Fibroblast of mammary gland (primary cell): ENCODE measurements at regions not wholly inside any gene's neighbourhood (a gene's known extent, or its start where the extent isn't known, plus 50 kb on each side); places are given as distances from the start of the nearest gene placed in this dataset.

ENCODE experiments used
- DNase-seq: peaks from one replicate; pipeline ENCODE4 v3.0.0-alpha.2; 2010; ENCODE audit warnings: low read depth
- H3K4me3 ChIP-seq: 2 replicates; pipeline ENCODE4 v1.5.1; 2011; ENCODE audit warnings: low read depth, mild to moderate bottlenecking, low read length, moderate library complexity; ENCODE audit not compliant: control insufficient read depth
- CTCF ChIP-seq: conservative IDR thresholded peaks from 2 replicates; pipeline ENCODE4 v1.5.1; 2011; ENCODE audit warnings: low read depth, low read length, inconsistent platforms; ENCODE audit not compliant: control insufficient read depth, insufficient read depth

- no peak for DNase-seq
- H3K4me3 ChIP-seq, result no peak overlapping the region
- TF ChIP-seq CTCF, result no peak
These were observed 406.2 kb downstream of the KLF5 start for GRCh38 chr13:73464758-73465616.

DNA sequence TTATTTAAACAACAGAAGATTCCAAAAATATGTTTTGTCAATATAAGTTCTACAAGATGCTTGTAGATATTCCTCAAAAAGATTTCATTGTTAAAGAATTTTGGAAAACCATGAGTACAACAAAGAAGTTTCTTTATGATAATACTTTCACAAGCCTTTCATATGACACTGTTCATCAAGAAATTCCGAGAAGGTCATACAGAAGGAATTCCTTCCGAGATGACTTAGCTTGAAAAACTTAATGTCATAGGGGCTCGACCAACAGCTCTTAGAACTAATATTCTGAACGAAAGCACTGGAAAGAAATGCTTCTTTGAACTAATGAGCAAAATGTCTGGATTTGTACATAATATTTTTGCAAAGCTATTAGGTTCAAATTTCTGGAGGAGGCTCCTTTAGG lies 403.4 kb downstream of the KLF5 start:
- DNase-seq, result no peak
- no peak for TF ChIP-seq CTCF
- no peak overlapping the region for H3K4me3 ChIP-seq

- H3K4me3 ChIP-seq, result no peak overlapping the region
- TF ChIP-seq CTCF, result no peak
- no peak for DNase-seq
These were observed 392.6 kb downstream of the KLF5 start for GRCh38 chr13:73451221-73452029.

GRCh38 chr13:73450583-73450982 lies 391.8 kb downstream of the KLF5 start:
- DNase-seq, result no peak
- TF ChIP-seq CTCF, result no peak
- no peak overlapping the region for H3K4me3 ChIP-seq

DNA sequence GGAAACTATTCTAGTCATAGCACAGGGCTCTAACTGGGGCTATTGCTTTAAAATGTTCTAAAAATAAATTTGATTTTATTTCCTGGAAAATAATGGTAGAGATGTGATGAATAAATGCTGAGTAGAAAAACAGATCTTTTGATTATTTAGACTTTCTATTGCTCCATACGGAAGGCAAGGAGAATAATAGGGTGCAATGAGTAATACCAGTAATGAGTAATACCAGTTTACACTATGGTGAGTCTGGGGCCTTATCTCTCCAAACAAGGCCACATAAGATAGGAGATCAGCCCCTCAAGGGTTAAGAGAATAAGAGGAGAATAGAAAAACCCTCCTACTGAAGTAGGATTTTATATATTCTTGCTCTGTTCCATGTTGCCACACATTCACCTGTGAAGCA lies 390.4 kb downstream of the KLF5 start:
- no peak for TF ChIP-seq CTCF
- H3K4me3 ChIP-seq, result no peak overlapping the region
- no peak for DNase-seq

GRCh38 chr13:73440296-73440895 lies 381.6 kb downstream of the KLF5 start:
- DNase-seq, result peak; percentile 10
- no peak for TF ChIP-seq CTCF

More at GRCh38 chr13:73440296-73440895, 381.6 kb downstream of the KLF5 start:
- H3K4me3 ChIP-seq, result no peak overlapping the region
